HS-27A (cell line): ENCODE measurements at regions not wholly inside any gene's neighbourhood (a gene's known extent, or its start where the extent isn't known, plus 50 kb on each side); places are given as distances from the start of the nearest gene placed in this dataset.

Source experiments
- DNase-seq: peaks from one replicate; pipeline ENCODE4 v3.0.0-alpha.2; 2012; ENCODE audit warnings: low read depth, missing footprints

DNA sequence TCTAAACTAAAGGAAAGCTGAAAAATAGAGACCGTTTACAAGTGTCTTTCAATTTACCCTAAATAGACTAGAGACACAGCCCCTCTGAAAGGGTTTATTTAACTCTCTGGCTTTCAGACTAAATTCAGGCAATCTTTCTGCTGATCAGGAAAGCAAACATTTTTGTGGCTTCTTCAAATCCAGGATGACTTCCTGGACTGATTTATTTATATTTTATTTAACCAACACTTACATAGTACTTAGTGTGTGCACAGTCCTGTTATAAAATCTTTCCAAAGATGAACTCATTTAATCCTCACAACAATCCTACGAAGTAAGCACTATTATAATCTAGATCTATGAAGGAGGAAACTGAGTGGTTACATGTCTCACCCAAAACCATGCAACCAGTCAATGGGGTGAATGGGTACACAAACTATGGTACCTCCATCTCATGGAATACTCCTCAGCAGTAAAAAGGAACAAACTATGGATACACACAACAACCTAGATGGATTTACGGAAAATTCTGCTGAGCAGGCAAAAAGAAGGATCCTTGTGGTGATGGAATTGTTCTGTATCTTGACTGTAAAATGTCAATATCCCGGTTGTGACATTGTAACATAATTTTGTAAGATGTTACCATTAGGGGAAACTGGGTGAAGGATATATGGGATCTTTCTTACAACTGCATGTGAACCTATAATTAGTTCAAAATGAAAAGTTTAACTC is 64.1 kb upstream of the MAMLD1 start:
- no peak for DNase-seq

DNA sequence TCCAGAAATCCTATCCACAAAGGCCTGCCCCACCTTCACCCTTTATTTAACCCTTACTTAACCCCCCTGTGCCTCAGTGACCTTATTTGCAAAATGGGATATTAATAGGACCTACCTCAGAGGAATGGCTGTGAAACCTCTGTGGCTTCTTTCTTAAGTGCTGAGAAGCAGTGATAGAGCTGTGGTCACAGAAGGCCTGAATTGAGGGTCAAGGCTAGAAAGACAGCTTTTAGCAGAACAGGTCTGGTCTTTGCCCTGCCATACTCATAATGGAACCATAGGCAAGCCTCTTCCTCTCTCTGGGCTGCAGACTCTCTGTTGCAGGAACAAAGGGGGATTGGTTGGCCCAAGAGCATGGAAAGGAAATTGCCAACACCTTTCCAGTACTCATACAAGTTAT is 63.5 kb upstream of the MAMLD1 start:
- no peak for DNase-seq

DNA sequence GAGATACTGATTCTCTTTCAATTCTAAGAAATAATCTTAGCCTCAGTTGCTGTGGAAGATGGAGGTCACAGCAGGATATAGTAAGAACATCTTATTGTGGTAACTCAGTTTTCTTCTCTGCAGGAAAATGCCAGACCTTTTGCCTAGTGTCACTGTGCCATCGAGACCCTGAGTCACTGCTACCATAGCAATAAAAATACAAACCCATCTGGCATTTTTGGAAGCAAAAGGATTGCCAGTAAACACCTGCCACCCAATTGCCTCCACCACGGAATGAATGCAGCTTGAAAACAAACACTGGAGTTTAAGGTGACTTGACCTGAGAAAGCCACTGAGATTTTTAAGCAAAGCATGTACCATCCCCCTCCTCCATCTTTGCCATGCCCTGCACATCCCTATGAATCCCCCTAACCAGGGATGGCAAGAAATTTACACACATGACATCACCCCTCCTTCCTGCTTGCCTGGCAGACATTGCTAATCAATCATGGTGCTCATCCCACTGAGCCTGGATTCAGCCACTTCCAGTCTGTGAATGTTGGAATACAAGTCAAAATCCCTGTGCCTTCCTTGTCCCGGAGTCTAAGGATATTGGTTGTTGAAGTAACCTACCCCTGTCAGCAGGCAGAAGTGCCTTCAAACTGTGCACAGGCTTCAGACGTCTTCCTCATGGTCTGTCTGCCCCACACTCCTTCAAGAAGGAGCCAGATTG is 59.6 kb upstream of the MAMLD1 start:
- DNase-seq: no peak

DNA sequence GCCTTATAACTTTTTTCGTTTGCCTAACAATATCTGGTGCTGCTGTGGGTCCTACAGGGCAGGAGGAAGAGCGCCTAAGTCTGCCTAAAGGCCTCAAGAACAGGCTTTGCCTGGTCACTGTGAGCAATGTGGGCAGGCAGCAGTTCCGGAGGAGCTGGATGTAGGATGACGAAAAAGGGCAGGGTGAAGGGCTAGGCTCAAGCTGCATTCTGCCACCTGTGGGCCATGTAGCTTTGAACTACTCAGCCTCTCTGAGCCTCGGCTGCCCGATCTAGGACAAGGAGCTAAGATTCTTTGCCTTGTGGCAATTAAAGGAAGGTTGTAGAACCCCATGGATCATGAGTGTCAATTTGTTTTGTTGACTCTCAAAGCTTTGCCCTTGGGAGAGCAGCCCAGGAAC is 57.1 kb upstream of the MAMLD1 start:
- DNase-seq: no peak

DNA sequence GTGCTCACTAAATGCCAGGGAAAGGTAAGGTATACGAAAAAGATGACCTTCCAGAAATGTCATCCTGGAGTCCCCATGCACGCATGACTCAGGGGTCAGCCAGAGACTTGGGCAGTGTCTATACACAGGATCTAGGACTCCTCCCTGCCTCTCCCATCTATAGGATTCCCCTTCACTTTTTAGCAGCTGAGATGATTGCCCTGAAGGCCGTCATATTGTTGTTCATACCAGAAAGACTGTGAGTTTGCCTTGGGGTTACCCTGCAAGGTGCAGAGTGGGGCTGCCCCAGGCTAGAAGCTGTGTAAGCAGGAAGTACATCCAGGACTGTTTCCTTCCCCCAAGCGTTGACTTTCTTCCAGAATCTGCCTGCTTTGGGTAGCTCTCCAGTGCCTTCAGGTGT is 55.1 kb upstream of the MAMLD1 start:
- DNase-seq: no peak

DNA sequence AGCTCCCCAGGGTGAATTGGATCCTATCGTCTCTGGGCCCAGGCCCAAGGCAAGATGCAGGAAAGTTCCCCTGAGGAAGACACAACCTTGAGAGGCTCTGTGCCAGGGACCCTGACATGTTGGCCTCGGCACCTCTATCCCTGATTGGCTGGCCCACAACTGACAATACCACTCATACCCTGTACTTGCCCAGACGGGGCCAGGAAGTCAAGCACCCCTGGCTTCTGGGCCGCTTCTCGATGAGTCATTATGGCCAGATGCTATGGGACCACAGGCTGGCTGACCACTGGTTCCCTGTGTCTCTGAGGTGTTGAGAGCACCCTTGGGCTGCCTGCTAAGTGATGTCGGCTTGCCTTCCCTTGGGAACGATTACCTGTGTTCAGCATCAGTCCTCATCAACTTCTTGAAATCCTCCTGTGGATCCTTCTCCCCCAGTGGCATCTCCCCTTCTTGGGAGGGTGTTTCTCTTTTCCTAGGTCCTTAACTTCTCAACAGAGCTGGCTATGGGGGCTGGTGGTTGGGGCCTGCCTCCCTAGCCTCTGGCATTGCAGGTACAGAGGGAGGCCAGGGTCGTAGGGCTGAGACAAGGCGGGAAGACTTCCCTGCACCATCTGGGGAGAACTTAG is 54.5 kb upstream of the MAMLD1 start:
- no peak for DNase-seq

DNA sequence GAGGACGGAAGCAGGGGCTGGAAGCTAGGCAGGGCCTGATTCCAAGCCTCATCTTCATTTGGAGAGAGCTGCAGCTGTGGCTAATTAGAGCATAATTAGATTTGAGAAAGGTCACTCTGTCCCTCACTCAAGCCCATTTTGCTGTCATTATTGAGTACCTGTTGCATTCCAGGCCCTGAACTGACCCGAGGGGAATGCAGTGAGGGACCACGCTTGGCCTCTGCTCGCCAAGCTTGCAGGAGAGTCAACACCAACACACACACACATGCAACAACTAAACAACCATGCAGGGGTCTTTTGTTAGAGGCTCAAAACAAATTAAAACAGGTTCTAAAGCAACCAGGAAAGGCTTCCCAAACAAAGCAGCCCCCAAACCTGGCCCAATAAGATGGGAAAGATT is 52.7 kb upstream of the MAMLD1 start:
- DNase-seq: no peak

DNA sequence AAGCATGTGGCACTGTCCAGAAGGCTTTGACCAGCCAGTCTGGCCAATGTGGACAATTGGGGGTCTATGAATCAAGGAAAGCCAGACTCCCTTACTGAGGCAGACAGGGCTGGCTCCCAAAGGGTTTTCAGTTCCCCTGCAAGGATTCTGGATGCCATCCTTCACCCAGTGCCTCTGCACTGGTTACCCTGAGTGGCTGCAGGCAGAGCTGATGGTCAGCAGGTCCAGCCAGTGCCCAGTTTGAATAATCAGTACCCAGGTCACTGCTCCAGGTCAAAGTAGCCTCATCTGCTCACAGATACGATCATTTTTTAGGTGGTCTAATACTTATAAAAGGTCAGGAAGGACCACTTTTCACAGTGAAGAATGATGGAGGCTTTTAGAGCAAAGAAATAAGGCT is 52.2 kb upstream of the MAMLD1 start:
- DNase-seq: no peak

DNA sequence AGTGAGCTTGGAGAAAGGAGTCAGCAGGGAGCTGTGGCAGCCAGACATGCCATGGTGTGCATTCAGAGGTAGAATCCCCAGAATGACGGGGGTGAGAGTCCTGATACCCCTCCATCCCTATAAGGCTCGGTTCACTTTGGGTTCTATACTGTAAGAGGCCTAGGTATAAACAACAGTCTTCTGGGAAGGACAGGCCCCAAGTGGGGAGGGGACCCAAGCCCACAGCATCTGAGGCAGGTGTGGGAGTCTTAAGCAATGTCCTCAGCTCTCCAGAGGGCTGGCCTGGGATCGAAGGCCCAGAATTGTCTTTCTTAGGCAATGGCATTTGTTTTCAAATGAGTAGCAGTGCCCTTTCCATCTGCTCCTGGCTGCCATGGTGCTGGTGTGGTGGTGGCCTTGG is 50.2 kb upstream of the MAMLD1 start:
- no peak for DNase-seq
